ENCODE measurements at regions not wholly inside any gene's neighbourhood (a gene's known extent, or its start where the extent isn't known, plus 50 kb on each side); places are given as distances from the start of the nearest gene placed in this dataset.
A peak's percentile ranks its signal among the peaks of the same experiment; 100 is the strongest.

- no peak overlapping the region for H3K27ac ChIP-seq
- H3K9me3 ChIP-seq (ENCODE audit: low read depth, low read length), result no peaks in the 10 kb centered on the region
- TF ChIP-seq FOXP2 (optimal IDR thresholded peaks at IDR 0.05; ENCODE audit: control extremely low read depth, extremely low read length, insufficient read depth) (no peak), EZH2 (IDR thresholded peaks at IDR 0.05) (no peak), POLR2AphosphoS5 (IDR thresholded peaks at IDR 0.05; ENCODE audit: borderline replicate concordance, low read depth, low read length) (no peak)
- H3K36me3 ChIP-seq (ENCODE audit: insufficient read depth, low read length), result no peaks in the 10 kb centered on the region
- H3K4me3 ChIP-seq, result no peak overlapping the region
- DNase-seq (ENCODE audit: low read depth, low spot score), result no peak
- H3K9ac ChIP-seq (ENCODE audit: insufficient read length), result no peak overlapping the region
Observed at GRCh38 chr6:40252531-40253258, 318.4 kb upstream of the MOCS1 start.

DNA sequence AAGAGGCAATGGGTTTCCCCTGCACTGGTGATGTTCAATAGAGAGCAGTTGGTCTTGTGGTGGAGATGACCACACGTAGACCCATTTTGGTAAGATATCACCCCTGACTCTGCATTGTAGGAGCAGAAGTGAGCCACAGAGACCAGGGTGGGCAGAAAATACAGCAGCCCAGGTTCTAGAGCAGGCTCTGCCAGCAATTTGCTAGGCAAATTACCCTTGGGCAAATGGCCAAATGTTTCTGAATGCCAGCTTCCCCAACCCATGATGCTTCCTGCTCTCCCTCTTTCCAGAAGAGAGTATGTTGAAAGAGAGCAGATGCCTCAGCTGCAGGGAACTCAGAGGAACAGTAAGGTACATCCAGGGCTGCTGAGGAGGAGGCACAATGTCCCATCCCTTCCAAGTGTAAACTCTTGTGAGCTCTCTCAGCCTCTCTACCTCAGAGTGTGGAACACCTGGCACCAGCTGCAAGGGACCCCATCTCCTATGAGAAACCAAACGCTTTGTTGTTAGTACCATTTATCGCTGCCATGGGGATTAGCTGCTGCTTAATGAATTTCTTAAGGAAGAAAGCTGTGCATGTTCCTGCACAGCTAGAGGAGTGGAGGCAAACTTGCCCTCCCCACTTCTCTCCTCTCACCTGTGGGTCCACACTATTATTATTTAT lies 317.5 kb upstream of the MOCS1 start:
- TF ChIP-seq POLR2AphosphoS5 (IDR thresholded peaks at IDR 0.05; ENCODE audit: borderline replicate concordance, low read depth, low read length) (no peak), FOXP2 (optimal IDR thresholded peaks at IDR 0.05; ENCODE audit: control extremely low read depth, extremely low read length, insufficient read depth) (no peak), EZH2 (IDR thresholded peaks at IDR 0.05) (no peak)
- Histone ChIP-seq H3K9me3 (ENCODE audit: low read depth, low read length) (no peaks in the 10 kb centered on the region), H3K9ac (ENCODE audit: insufficient read length) (no peak overlapping the region), H3K4me3 (no peak overlapping the region), H3K36me3 (ENCODE audit: insufficient read depth, low read length) (no peaks in the 10 kb centered on the region), H3K27ac (no peak overlapping the region)
- peak; percentile 22 for DNase-seq (ENCODE audit: low read depth, low spot score)

- Histone ChIP-seq H3K9ac (ENCODE audit: insufficient read length) (no peak overlapping the region), H3K9me3 (ENCODE audit: low read depth, low read length) (no peaks in the 10 kb centered on the region), H3K27ac (no peak overlapping the region), H3K36me3 (ENCODE audit: insufficient read depth, low read length) (no peaks in the 10 kb centered on the region), H3K4me3 (no peak overlapping the region)
- no peak for DNase-seq (ENCODE audit: low read depth, low spot score)
- no peak for TF ChIP-seq FOXP2 (optimal IDR thresholded peaks at IDR 0.05; ENCODE audit: control extremely low read depth, extremely low read length, insufficient read depth)
- TF ChIP-seq POLR2AphosphoS5 (IDR thresholded peaks at IDR 0.05; ENCODE audit: borderline replicate concordance, low read depth, low read length), result no peak
- no peak for TF ChIP-seq EZH2 (IDR thresholded peaks at IDR 0.05)
Observed at GRCh38 chr6:40249935-40250334, 315.7 kb upstream of the MOCS1 start.

DNA sequence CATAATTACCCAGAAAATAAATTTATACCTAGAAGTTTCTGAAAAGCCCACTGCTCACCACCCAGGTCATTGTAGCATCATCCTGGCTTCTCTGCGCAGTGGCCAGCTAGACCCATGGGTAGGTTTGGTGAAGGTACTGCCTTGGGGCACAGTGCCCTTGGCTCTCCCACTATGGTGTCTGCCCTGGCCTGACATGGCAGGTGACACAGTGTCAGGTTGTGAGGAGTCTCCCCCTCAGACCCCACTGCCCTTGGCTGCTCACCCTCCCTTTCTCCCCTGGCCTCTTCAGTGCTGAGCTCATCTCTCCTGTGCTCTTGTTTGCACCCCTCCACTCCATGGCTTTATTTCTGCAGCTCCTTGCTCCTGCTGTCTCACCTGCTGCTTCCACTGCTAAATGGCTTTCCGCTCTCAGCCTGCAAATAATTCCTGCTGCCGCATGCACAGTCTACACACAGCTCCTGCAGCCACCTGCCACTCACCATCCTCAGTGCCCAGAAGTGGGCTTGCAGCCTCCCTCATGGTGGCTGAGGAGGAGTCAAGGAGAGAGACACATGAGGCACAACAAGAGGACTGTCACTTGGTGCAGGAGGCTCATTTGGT lies 313.4 kb upstream of the MOCS1 start:
- H3K4me3 ChIP-seq, result no peak overlapping the region
- no peak overlapping the region for H3K9ac ChIP-seq (ENCODE audit: insufficient read length)
- H3K9me3 ChIP-seq (ENCODE audit: low read depth, low read length), result no peaks in the 10 kb centered on the region
- DNase-seq (ENCODE audit: low read depth, low spot score), result no peak
- H3K36me3 ChIP-seq (ENCODE audit: insufficient read depth, low read length), result no peaks in the 10 kb centered on the region
- no peak for TF ChIP-seq EZH2 (IDR thresholded peaks at IDR 0.05)
- no peak for TF ChIP-seq POLR2AphosphoS5 (IDR thresholded peaks at IDR 0.05; ENCODE audit: borderline replicate concordance, low read depth, low read length)
- no peak for TF ChIP-seq FOXP2 (optimal IDR thresholded peaks at IDR 0.05; ENCODE audit: control extremely low read depth, extremely low read length, insufficient read depth)
- no peak overlapping the region for H3K27ac ChIP-seq

GRCh38 chr6:40244699-40245098 lies 310.4 kb upstream of the MOCS1 start:
- Histone ChIP-seq H3K27ac (no peak overlapping the region), H3K9ac (ENCODE audit: insufficient read length) (no peak overlapping the region), H3K9me3 (ENCODE audit: low read depth, low read length) (no peaks in the 10 kb centered on the region), H3K36me3 (ENCODE audit: insufficient read depth, low read length) (no peaks in the 10 kb centered on the region), H3K4me3 (no peak overlapping the region)
- DNase-seq (ENCODE audit: low read depth, low spot score), result no peak
- TF ChIP-seq EZH2 (IDR thresholded peaks at IDR 0.05) (no peak), FOXP2 (optimal IDR thresholded peaks at IDR 0.05; ENCODE audit: control extremely low read depth, extremely low read length, insufficient read depth) (no peak), POLR2AphosphoS5 (IDR thresholded peaks at IDR 0.05; ENCODE audit: borderline replicate concordance, low read depth, low read length) (no peak)

- H3K4me3 ChIP-seq, result no peak overlapping the region
- no peaks in the 10 kb centered on the region for H3K9me3 ChIP-seq (ENCODE audit: low read depth, low read length)
- H3K9ac ChIP-seq (ENCODE audit: insufficient read length), result no peak overlapping the region
- H3K36me3 ChIP-seq (ENCODE audit: insufficient read depth, low read length), result no peaks in the 10 kb centered on the region
- DNase-seq (ENCODE audit: low read depth, low spot score), result no peak
- no peak overlapping the region for H3K27ac ChIP-seq
- no peak for TF ChIP-seq EZH2 (IDR thresholded peaks at IDR 0.05)
- TF ChIP-seq FOXP2 (optimal IDR thresholded peaks at IDR 0.05; ENCODE audit: control extremely low read depth, extremely low read length, insufficient read depth), result no peak
- no peak for TF ChIP-seq POLR2AphosphoS5 (IDR thresholded peaks at IDR 0.05; ENCODE audit: borderline replicate concordance, low read depth, low read length)
Observed at GRCh38 chr6:40232698-40233097, 298.4 kb upstream of the MOCS1 start.

GRCh38 chr6:40227735-40228134 lies 293.5 kb upstream of the MOCS1 start:
- no peak overlapping the region for H3K9ac ChIP-seq (ENCODE audit: insufficient read length)
- H3K9me3 ChIP-seq (ENCODE audit: low read depth, low read length), result no peaks in the 10 kb centered on the region
- TF ChIP-seq POLR2AphosphoS5 (IDR thresholded peaks at IDR 0.05; ENCODE audit: borderline replicate concordance, low read depth, low read length) (no peak), FOXP2 (optimal IDR thresholded peaks at IDR 0.05; ENCODE audit: control extremely low read depth, extremely low read length, insufficient read depth) (no peak), EZH2 (IDR thresholded peaks at IDR 0.05) (no peak)
- no peak overlapping the region for H3K4me3 ChIP-seq
- H3K27ac ChIP-seq, result no peak overlapping the region
- DNase-seq (ENCODE audit: low read depth, low spot score), result no peak
- H3K36me3 ChIP-seq (ENCODE audit: insufficient read depth, low read length), result no peaks in the 10 kb centered on the region

GRCh38 chr6:40222354-40222753 lies 288.1 kb upstream of the MOCS1 start:
- Histone ChIP-seq H3K9ac (ENCODE audit: insufficient read length) (no peak overlapping the region), H3K36me3 (ENCODE audit: insufficient read depth, low read length) (no peaks in the 10 kb centered on the region), H3K9me3 (ENCODE audit: low read depth, low read length) (no peaks in the 10 kb centered on the region), H3K27ac (no peak overlapping the region), H3K4me3 (no peak overlapping the region)
- DNase-seq (ENCODE audit: low read depth, low spot score), result no peak
- no peak for TF ChIP-seq EZH2 (IDR thresholded peaks at IDR 0.05)
- TF ChIP-seq POLR2AphosphoS5 (IDR thresholded peaks at IDR 0.05; ENCODE audit: borderline replicate concordance, low read depth, low read length), result no peak
- no peak for TF ChIP-seq FOXP2 (optimal IDR thresholded peaks at IDR 0.05; ENCODE audit: control extremely low read depth, extremely low read length, insufficient read depth)

All from SK-N-MC (cell line).